Endodermal cell (in vitro differentiated cells): ENCODE measurements at regions not wholly inside any gene's neighbourhood (a gene's known extent, or its start where the extent isn't known, plus 50 kb on each side); places are given as distances from the start of the nearest gene placed in this dataset.

Source experiments
- DNase-seq: peaks from one replicate; pipeline ENCODE4 v3.0.0-alpha.2; 2017
- H3K27ac ChIP-seq: 2 replicates; pipeline ENCODE4 v1.5.1; 2013; ENCODE audit warnings: mild to moderate bottlenecking, low read depth, low read length, moderate library complexity
- H3K27me3 ChIP-seq: 2 replicates; pipeline ENCODE4 v1.6.1; 2013; ENCODE audit warnings: mild to moderate bottlenecking, low read length, moderate library complexity; ENCODE audit not compliant: insufficient read depth, control insufficient read depth, poor library complexity, severe bottlenecking
- H3K36me3 ChIP-seq: 2 replicates; pipeline ENCODE4 v1.7.0; 2013; ENCODE audit warnings: mild to moderate bottlenecking, low read length, moderate library complexity; ENCODE audit not compliant: control insufficient read depth, insufficient read depth
- H3K4me1 ChIP-seq: one replicate; pipeline ENCODE4 v1.7.0; 2013; ENCODE audit warnings: low read length; ENCODE audit not compliant: control insufficient read depth, insufficient read depth
- H3K4me3 ChIP-seq: 2 replicates; pipeline ENCODE4 v1.5.1; 2013; ENCODE audit warnings: mild to moderate bottlenecking, low read length, moderate library complexity
- H3K9ac ChIP-seq: 2 replicates; pipeline ENCODE4 v1.6.1; 2013; ENCODE audit warnings: mild to moderate bottlenecking, low read length, moderate library complexity; ENCODE audit not compliant: poor library complexity, severe bottlenecking; ENCODE audit errors: extremely low read depth
- H3K9me3 ChIP-seq: 2 replicates; pipeline ENCODE4 v1.6.1; 2013; ENCODE audit warnings: mild to moderate bottlenecking, low read length, moderate library complexity; ENCODE audit not compliant: control insufficient read depth
- H3K27ac Mint-ChIP-seq: 2 replicates; pipeline ENCODE4 v1.8.0; 2020; ENCODE audit warnings: mixed read lengths
- H3K27me3 Mint-ChIP-seq: 2 replicates; pipeline ENCODE4 v1.8.0; 2021; ENCODE audit warnings: mild to moderate bottlenecking, mixed read lengths; ENCODE audit not compliant: insufficient read depth
- H3K36me3 Mint-ChIP-seq: 2 replicates; pipeline ENCODE4 v1.8.0; 2020; ENCODE audit warnings: low read depth, mixed read lengths
- H3K4me1 Mint-ChIP-seq: 2 replicates; pipeline ENCODE4 v1.8.0; 2020; ENCODE audit warnings: mixed read lengths
- H3K4me3 Mint-ChIP-seq: 2 replicates; pipeline ENCODE4 v1.8.0; 2020; ENCODE audit warnings: mild to moderate bottlenecking, moderate library complexity, mixed read lengths
- H3K9me3 Mint-ChIP-seq: 2 replicates; pipeline ENCODE4 v1.8.0; 2020; ENCODE audit warnings: mild to moderate bottlenecking, mixed read lengths
- CTCF ChIP-seq: fragments of 200-600 bp; sonication (generic); conservative IDR thresholded peaks from 2 replicates; pipeline ENCODE4 v1.5.0; 2021; ENCODE audit warnings: antibody characterized with exemption, mild to moderate bottlenecking
- WGBS, 2 experiments: methylation state at CpG; one replicate each; pipeline versions ENCODE4 v1.1.5 to v1.1.7; 2013; ENCODE audit warnings: missing lambda C conversion rate in 2 of 2, mixed read lengths in 1 of 2; ENCODE audit not compliant: insufficient coverage in 1 of 2, insufficient read length in 1 of 2; 5-methylcytosine and 5-hydroxymethylcytosine counted together

GRCh38 chr4:148565801-148566200, 123.6 kb upstream of the NR3C2 start:
- no peak for DNase-seq
- Mint-ChIP-seq H3K27ac (no peak overlapping the region), H3K36me3 (no peaks in the 10 kb centered on the region), H3K4me3 (no peak overlapping the region), H3K27me3 (no peaks in the 10 kb centered on the region), H3K4me1 (no peaks in the 10 kb centered on the region), H3K9me3 (peaks cover 6% of the 10 kb centered on the region)
- H3K27me3 ChIP-seq, result no peaks in the 10 kb centered on the region
- H3K9me3 ChIP-seq, result no peaks in the 10 kb centered on the region
- no peak overlapping the region for H3K4me3 ChIP-seq
- H3K4me1 ChIP-seq, result no peaks in the 10 kb centered on the region
- H3K9ac ChIP-seq, result no peak overlapping the region
- H3K36me3 ChIP-seq, result no peaks in the 10 kb centered on the region
- H3K27ac ChIP-seq, result no peak overlapping the region
- no peak for TF ChIP-seq CTCF

- Mint-ChIP-seq H3K4me3 (no peak overlapping the region), H3K27ac (no peak overlapping the region), H3K36me3 (no peaks in the 10 kb centered on the region), H3K9me3 (no peaks in the 10 kb centered on the region), H3K27me3 (no peaks in the 10 kb centered on the region), H3K4me1 (no peaks in the 10 kb centered on the region)
- H3K4me3 ChIP-seq, result no peak overlapping the region
- no peak overlapping the region for H3K27ac ChIP-seq
- H3K27me3 ChIP-seq, result no peaks in the 10 kb centered on the region
- no peaks in the 10 kb centered on the region for H3K9me3 ChIP-seq
- no peak for DNase-seq
- TF ChIP-seq CTCF, result no peak
- H3K9ac ChIP-seq, result no peak overlapping the region
- no peaks in the 10 kb centered on the region for H3K36me3 ChIP-seq
- 91% methylated on average over 2 of the region's 3 CpGs; no CpG with 5 or more reads in 1 of the 2 experiments for WGBS, 2 experiments
- no peaks in the 10 kb centered on the region for H3K4me1 ChIP-seq
These were observed 121.5 kb upstream of the NR3C2 start for GRCh38 chr4:148563684-148564083.

- H3K27ac ChIP-seq, result no peak overlapping the region
- no peak overlapping the region for H3K9ac ChIP-seq
- no peaks in the 10 kb centered on the region for H3K36me3 ChIP-seq
- H3K4me1 ChIP-seq, result no peaks in the 10 kb centered on the region
- Mint-ChIP-seq H3K27me3 (no peaks in the 10 kb centered on the region), H3K4me3 (no peak overlapping the region), H3K4me1 (no peaks in the 10 kb centered on the region), H3K27ac (no peak overlapping the region), H3K36me3 (no peaks in the 10 kb centered on the region), H3K9me3 (no peaks in the 10 kb centered on the region)
- no peak for TF ChIP-seq CTCF
- no peak for DNase-seq
- 88% methylated on average over 1 of the region's 1 CpG; no CpG with 5 or more reads in 1 of the 2 experiments for WGBS, 2 experiments
- no peaks in the 10 kb centered on the region for H3K9me3 ChIP-seq
- H3K27me3 ChIP-seq, result no peaks in the 10 kb centered on the region
- H3K4me3 ChIP-seq, result no peak overlapping the region
These were observed 119.3 kb upstream of the NR3C2 start for GRCh38 chr4:148561467-148561866.
